CD4-positive, alpha-beta T cell treated with Interleukin-4 for 4 hours (primary cell): ENCODE measurements at regions not wholly inside any gene's neighbourhood (a gene's known extent, or its start where the extent isn't known, plus 50 kb on each side); places are given as distances from the start of the nearest gene placed in this dataset.

Source experiments
- DNase-seq: peaks from one replicate; pipeline ENCODE4 v3.0.0-alpha.2; 2020

DNA sequence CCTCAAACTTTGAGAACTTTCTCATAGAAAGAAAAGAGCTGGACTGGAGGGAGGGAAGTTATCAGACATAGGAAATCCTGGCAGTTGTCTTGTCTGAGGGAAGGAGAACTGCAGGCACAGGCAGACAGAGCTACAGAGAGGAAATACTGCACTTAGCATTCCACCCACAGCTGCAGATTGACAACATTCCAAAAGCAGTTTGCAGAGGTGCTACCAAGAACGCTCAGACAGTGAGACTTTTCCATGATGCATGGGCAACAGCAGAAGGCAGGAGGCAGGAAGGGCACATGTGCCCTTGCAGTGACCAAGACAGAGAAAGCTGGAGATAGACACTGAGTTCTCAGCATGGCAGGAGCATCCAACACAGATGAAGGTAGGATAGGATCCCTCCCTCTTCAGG is 327.5 kb upstream of the ZNF462 start:
- DNase-seq = no peak

DNA sequence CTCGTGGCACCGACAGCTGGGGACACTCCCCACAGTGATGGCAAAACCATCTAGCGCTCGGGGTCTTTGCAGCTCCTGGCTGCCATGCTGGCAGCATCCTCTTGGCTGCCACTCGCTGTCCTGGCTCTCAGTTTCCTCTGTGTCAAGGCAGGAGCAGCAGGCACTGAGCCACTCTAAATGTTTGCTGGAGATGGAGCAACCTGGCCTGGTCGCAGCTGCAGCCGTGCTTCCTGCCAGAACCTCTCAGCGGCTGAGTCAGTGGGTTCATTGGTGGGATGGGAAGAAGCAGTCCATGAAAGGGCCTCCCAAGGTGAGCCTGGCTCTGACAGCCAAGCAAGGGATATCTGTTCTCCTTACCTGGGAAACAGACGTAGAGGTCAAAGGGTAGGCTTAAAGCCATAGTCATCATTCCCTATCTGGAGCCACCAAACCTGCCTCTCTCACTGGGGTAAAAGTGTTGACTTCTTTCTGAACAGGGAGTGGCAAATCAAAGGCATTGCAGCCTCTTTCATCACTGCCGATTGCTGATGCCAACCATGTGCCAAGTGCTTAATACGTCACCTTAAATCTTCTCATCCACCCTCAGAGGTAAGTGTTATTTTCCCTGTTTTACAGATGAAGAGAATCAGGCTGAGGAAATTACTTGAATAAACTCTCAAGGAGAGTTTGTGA is 304.8 kb upstream of the ZNF462 start:
- no peak for DNase-seq

GRCh38 chr9:106560540-106560939 is 302.4 kb upstream of the ZNF462 start:
- DNase-seq = no peak

GRCh38 chr9:106575823-106576222 is 287.1 kb upstream of the ZNF462 start:
- no peak for DNase-seq

DNA sequence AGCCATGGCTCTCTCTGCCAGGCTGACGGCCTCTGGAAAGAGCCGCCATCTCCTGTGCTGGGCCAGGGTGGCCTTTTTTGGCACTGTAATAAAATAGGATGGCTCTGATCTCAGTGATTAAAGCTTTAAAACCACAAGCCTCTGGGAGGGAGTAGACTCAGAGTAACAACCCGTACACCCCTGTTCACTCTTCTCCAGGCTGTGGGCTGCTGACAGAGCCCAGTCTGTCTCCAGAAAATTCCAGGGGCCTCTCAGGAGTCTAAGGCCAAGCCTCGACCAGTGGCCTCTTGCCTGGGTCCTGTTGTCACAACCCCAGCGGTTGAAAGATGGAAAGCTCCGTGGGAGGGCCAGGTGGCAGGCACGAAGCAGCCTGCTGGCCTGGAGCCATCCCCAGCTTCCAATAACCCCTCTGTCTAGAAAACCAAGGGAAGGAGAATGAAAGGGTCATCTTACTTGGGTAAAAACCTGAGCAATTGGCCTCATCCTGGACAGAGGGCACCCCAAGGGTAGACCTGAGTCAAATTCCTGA is 286.7 kb upstream of the ZNF462 start:
- DNase-seq = no peak

DNA sequence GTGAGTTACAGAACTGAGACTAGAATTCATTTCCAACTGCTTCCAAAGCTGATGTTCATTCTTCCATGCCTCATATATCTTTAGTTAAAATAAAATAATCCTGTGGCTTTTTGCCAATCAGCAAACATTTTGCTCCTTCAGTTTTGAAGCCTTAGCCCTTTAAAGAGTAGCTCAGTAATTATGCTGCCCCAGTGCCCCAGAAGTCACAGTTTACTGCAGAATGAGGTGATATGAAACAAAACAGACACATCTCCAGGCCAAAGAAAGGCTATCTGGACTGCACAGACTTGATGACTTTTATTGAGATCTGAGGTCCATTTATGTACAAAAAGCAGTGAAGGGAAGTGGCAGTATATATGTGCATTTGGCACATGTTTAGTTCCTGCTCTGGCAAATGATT is 285.8 kb upstream of the ZNF462 start:
- no peak for DNase-seq

DNA sequence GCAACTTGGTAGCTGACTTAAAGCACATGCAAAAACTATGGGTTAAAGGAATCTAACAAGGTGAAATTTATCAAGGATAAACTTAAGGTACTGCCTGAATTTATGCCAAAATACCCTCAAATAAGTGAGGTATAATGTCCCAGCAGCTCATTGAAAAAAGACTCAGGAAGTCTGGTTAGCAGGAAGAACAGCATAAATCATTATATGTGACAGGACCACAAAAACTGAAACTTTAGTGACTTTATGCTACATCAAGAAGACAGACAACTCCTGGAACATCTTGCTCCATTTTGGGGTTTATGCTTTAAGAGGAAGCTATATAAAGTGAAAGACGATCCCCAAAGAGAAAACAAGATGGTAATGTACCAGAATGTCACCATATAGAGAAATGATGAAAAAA is 282.4 kb upstream of the ZNF462 start:
- DNase-seq = no peak

DNA sequence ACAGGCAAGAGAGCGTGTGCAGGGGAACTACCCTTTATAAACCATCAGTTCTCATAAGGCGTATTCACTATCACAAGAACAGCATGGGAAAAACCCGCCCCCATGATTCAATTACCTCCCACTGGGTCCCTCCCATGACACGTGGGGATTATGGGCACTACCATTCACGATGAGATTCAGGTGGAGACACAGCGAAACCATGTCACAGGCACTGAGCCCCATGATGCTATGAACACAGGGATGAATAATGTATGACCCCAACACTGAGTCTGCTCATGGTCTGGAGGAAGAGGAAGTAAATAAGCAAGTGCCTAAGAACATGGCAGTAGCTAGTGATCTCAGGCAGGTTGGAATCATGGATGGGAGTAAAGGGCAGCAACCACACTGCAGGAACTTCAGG is 281.0 kb upstream of the ZNF462 start:
- no peak for DNase-seq

DNA sequence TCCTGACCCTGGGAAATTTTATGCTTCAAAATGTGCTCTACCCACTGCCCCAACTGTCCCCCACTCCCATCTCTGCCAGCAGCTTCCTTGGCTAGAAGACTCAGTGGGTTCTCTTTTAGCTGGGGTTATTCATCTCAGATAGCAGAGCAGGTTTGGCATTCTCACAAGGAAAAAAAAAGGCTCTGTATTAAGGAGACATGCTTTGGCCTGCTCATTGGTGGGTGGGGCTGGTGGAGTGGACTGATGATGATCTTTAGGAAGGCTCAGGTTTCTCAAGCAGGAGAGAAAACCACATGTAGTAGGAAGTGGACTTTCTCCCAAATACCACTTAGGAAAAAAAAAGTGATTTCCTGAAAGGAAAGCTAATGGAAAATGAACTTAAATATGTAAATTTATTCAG is 279.2 kb upstream of the ZNF462 start:
- no peak for DNase-seq

GRCh38 chr9:106587042-106587441 is 275.9 kb upstream of the ZNF462 start:
- no peak for DNase-seq

- DNase-seq = no peak
Measured at GRCh38 chr9:106588626-106589025, 274.3 kb upstream of the ZNF462 start.

DNA sequence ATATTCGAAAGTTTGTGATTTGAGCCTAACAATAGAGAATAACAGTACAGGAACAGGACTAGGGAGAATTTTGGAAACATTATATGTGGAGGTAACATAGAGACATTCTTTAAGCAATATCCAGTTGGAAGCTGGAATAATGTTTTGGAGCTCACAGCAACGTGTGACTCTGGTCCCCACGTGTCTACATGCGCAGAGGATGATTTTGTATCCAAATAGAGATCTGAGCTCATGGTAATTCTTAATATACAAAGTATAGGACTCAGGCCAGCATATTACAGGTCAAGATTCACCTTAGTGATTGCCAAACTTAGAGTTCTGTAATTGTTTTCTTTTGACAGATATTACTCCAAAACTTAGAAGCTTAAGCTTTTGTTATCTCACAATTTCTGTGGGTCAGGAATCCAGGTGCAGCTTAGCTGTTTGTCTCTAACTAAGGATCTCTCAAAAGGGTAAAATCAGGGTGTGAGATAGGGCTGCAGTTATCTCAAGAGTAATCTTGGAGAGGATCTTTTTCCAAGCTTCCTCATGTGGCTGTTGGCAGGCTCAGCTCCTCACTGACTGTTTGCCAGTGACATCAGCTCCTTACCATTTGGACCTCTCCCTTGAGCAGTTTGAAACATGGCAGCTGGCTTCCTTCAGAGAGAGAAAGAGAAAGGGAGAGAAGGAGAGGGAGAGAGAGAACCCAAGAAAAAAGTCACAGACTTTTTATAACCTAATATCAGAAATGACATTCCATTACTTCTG is 272.0 kb upstream of the ZNF462 start:
- DNase-seq = no peak

GRCh38 chr9:106593201-106593600 is 269.8 kb upstream of the ZNF462 start:
- no peak for DNase-seq

DNA sequence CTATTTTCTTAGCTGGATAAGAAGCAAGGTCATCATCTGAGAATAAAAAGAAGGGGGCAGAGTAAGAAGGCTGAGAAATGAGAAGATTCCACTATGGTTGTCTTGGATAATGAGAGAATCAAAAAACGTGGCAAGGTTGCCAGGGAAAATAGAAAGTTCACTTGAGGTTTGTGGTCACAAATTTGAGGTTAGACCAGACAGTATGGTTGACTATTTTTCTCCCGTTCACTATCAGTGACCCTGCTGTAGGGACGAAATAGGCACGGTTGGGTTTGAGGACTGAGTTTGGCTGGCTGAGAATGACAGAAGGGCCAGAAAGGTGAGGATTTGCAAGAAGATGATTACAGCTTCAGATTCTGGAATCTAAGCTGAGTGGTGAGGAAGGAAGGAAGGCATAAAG is 266.0 kb upstream of the ZNF462 start:
- no peak for DNase-seq

- DNase-seq = no peak
Measured at GRCh38 chr9:106600955-106601560, 261.9 kb upstream of the ZNF462 start.

DNA sequence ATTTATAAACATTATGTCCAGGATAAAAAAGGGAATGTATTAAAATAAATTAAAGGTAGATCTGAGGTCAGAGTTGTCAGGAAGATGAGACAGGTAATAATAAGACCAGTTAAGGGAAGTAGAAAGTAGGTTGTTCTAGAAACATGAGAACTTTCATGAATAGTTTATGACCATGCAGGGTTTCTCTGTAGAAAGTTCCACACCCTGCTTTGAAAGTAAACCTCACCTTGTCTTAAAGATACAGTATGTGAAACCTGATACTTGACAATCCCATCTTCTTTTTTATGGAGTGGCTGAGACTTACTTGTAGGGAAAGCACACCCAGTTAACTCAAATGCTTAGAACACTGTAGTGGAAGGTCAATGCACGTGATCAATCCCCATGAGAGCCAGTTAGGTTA is 260.6 kb upstream of the ZNF462 start:
- no peak for DNase-seq

DNA sequence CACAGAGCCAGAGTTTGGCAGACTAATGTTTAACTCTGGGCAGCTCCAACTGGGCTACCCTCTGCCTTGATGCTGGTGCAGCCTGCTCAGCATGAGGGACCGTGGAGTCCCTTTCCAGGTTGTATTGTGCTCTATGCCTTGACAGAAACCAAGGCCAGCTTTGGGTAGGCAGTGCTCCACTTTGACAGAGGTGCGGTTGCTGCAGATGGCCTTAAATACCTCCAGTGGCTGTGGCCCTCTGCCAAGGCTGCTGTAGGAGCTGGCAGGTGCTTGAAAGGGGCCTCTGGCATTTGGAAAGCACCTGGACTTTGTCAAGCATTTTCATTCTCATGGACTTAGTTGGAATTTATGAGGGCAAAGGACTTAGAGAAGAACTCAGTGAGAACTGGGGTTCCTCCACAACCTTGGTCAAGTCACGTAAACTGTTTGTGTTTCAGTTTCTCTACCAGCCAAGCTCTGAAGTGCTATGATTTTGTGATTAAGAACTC is 249.7 kb upstream of the ZNF462 start:
- no peak for DNase-seq

DNA sequence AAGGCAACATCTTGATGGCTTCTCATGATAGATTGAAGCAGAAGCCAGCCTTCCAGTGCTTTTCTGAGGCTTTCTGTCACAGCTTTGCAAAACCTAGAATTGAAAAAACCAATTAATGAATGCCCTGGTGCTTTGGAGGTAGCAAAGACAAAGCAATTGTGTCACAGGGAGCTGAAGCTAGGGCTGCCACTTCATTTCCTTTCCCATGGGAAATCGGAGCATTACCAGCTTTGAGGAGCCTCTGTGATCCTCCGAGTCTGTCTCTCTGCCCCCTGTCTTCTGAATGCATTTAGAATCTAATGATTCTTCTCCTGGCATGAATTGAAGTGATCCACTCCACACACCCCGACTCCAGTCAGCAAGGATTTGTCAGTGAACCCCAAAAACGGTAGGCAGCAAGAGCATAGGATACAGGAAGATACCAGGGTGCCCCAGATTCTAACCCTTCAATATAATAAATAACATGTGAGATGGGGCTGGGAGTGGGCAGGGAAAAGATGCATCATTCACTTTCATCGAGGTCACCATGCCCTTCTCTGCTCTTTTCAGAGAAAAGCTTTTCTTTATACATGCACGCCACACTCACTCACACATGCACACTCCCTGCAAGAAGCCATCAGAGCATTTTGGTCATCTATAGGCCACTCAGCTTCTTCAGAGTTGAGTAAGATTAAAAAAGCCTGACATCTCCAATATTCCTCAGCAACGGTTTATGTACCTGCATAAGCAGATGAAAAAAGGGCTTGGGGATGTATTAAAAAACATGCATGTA is 247.7 kb upstream of the ZNF462 start:
- DNase-seq = no peak

DNA sequence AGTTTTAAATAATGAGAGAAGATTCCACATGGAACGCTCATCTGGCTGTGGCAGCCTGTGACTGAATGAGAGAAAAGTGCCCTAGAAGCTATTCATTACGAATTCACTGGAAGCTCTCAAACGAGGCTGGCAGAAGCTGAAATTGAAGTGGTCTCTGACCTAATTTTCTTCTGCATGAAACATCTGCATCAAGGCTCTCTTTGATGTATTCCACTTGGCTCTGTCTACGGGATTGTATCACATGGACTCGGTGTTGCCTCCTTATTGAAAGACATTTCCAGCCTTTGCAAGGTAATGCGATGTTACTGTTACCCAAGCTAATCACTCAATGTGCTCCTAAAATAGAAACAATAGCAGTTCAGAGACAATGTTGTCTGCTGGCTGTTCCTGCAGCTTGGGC is 246.9 kb upstream of the ZNF462 start:
- no peak for DNase-seq

DNA sequence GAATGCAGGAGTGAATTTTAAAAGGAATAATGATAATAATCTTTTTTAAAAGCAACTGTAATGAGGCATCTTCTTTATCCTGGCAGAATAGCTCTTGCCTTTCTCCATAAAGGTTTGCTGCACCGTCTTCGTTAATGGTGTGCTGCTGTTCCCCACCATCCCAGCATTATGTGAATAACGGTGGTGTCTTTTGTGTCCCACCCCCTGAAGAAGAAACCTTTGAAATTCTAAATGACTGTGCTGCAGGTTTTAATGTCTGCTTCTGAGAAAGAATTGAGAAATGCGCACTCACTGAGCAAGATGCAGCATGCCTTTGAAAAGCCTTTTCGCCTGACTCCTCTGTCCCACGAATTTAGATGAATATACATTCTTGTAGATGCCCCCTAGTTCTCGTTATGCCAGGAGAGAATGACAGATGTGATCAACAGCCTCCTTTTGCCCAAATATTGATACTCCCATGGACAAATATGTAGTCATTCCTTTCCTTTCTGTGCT is 246.1 kb upstream of the ZNF462 start:
- DNase-seq = no peak

GRCh38 chr9:106619211-106619610 is 243.8 kb upstream of the ZNF462 start:
- DNase-seq = no peak

- no peak for DNase-seq
Measured at GRCh38 chr9:106620081-106620480, 242.9 kb upstream of the ZNF462 start.

DNA sequence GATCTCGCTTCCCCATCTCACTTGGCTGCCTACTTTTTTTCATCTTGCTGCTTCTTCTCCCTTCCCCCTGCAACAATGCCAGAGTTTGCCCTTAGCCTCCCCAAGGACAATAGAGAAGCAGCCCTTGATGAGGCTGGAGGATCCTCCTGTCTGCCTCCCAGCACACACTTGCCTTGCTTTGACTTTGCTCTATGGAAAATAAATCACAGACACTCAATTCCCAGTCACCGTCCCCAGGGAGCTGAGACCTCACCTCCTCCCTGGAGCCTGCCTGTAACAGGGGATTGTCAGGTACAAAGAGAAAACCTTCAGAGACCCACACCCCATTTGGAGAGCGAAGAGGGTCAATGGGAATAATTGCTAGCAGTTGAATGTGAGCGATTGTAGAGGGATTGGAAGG is 242.1 kb upstream of the ZNF462 start:
- no peak for DNase-seq
